ENCODE measurements at regions not wholly inside any gene's neighbourhood (a gene's known extent, or its start where the extent isn't known, plus 50 kb on each side); places are given as distances from the start of the nearest gene placed in this dataset.
"Not testable (repeated sequence)": the region's sequence is repeated elsewhere in the genome, so short reads cannot be mapped to it uniquely, and the experiment has no call there.

DNA sequence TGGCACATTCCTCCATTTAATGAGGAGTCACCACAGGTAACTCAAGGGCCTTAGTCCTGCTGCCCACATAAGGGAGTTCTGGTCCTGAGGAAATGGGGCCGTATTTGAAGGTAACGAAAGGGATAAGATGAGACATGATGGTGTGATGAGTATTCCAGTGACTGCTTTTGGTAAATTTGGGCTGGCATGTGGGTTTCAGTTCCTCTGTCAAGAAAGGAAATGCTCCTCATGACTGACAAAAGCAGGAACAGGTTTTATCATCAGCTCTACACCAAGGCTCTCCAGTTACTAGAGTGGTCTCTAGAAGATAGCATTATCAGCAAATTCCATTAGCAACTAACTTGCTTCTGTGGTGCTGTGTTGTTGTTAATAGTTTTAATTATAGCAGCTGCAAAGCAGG lies 161.8 kb upstream of the PTPN20 start:
- peak; percentile 47 for DNase-seq

DNA sequence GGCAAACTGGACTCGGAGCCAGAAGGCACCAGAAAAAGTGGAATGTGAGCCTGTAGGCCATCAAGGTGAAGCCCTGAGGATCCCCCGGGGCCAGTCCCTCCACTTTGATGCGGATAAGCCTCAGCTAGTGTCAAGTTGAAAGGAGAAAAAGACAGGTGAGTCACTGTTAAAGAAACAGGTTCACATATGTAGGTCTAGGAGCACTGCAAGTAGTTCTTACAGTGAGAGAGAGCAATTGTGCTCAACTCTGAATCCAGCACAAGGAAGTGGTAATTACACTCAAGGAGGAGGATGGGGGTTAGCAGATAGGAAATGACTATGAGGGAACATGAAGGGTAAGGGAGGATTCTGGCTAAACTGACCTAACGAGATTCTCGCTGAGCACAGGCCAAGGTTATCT lies 157.5 kb upstream of the PTPN20 start:
- DNase-seq, result not testable (repeated sequence)

DNA sequence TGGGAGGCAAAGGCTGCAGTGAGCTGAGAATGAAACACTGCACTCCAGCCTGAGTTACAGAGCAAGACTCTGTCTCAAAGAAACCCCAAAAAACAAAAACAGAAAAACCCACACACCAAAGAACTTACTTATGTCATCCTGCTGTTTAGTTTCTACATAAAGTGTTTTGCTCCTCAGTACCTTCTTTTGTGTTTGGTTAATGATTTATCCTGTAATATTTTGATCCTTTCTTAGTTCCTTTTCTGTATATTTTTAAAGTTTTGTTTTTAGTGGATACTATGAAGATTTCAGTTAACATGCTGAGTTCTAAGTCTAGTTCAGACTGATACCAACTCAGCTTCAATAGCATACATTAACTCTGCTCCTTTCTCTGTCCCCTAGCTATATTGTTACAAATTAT lies 149.8 kb upstream of the PTPN20 start:
- not testable (repeated sequence) for DNase-seq

DNA sequence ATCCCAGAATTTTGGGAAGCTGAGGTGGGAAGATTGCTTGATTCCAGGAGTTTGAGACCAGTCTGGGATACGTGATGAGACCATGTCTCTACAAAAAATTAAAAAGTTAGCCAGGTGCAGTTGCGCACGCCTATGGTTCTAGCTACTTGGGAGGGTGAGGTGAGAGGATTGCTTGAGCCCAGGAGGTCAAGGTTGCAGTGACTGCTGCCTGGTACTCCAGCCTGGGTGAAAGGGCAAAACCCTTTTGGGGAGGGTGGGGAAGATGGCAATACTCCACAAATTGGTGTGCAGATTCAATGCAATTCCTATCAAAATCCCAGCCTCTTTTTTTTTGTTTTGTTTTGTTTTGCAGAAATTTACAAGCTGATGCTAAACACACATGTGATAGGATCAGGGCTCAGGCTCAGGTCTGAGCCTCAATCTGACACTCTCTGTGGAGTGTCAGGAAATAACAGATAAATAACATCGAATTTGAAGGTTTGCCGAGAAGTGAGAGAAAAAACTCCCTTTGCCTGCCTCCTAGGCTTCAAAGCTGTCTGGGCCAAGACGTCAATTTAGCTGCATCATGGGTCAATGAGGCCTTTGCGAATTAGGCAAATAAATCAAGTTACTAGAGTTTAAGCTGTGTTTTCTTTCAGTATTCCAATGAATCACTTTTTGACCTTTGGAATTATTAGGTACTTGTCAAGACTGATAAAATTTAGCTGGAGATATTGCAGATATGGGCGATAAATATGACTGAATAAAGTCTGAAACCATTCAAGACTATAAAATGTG lies 142.5 kb upstream of the PTPN20 start:
- not testable (repeated sequence) for DNase-seq

DNA sequence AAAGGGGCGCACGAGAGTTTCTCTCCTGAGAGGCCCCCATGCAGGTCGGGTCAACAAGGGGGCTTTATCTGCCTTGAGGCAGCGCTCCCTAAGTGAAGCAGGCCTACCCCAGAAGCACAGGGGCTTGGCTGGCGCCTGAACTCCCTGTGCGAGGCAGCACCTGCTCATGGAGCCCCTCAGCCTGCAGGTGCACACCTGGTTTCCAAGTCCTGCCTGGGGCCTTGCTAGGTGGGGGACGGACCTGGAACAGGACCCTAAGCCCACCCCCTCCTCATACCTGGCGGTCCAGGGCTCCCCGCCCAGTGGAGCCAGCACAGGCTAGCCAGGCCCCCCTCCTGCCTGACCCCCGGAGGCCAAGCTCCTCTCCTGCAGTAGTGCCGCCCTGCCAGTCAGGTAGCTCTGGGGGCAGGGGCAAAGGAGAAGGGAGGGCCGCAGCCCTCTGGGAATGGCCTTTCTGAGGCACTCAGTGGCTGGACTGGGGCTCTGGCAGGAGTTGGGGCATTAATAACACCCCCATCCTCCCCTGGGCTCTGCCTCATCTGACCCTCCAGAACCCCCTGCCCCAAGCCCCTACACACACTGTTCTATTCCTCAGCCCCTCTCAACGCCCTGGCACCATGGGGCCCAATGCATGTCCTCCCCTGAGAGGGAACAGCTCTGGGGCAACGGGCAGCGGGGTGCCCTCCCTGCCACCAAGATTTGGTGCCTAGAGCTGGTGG lies 137.9 kb upstream of the PTPN20 start:
- DNase-seq, result not testable (repeated sequence)

DNA sequence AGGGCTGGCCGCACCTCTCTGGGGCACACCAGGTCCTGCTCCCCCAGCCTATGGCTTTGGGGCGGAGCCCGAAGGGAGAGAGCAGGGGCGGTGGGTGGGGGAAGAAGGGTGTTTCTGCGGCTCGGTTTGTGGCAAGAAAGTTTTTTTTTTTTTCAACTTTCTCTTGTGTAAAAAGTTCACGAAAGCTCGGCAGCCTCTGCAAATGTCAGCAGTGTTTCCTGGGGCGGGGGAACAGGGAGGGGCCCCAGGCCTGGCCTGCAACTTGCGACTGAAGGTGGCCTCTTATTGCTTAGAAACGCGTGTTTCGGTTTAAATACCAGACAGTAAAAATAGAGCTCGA lies 137.4 kb upstream of the PTPN20 start:
- DNase-seq, result not testable (repeated sequence)

DNA sequence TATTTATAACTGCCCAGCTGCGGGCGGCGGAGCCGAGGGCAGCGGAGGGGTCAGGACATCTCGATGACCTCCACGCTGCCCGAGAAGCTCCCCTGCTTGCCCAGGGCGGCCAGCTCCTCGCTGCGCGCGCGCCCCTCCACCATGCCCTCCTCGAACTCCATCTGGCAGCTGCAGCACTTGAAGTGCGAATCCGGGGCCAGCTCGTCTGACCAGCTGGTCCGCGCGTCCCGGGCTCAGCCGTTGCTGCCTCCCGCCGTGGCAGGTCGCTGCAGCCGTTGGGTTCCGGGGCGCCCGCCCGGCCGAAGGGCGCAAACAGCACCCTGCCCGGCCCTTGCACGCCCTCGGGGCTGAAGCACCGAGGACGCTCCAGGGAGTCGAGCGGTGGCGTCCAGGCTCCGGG lies 136.9 kb upstream of the PTPN20 start:
- not testable (repeated sequence) for DNase-seq

DNA sequence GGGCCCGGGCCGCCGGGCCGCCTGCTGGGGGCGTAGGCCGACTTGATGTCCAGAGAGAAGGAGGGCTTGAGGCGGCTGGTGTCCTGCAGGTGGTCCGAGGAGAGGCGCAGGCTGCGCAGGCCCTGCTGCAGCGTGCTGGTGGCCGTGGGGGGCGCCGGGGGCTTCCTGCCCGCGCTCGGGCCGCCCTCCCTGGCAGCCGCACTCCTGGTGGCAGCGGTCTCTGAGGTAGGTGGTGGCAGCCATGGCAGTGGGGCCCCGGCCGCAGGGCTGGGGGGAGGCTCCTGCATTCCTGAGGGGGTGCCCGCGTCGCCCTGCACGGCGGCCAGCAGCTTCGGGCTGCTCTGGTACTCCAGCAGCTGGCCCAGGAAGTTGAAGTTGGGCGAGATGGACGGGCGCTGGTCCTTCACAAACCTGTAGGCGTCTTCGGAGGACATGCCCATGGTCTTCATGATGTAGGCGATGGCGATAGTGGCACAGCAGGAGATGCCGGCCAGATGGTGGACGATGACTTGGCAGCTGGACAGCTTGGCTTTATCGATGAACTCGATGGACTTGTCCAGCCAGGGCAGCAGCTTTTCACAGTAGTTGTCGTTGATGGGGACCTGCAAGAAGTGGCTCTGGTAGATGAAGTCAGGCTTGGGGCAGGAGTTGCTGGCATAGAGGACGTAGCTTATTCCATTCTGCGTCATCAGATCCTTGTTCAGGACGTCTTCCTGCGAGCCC lies 136.1 kb upstream of the PTPN20 start:
- DNase-seq, result not testable (repeated sequence)

DNA sequence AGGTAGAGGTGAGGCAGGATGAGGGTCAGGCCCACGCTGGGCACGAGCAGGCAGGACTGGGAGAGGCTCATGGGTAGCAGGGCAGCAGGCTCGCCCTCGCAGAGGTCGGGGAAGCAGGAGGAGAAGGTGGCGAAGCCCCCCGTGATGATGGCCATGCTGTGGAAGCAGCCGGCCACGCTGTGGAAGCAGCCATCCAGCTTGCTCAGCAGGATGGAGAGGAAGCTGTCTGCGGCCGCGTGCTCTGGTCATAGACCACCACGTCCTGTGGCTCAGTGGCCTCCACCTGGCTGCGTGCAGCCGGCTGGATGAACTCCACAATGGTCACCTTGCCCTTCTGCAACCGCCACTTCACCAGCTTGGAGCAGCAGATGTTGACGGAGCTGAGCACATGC lies 135.6 kb upstream of the PTPN20 start:
- DNase-seq, result not testable (repeated sequence)

DNA sequence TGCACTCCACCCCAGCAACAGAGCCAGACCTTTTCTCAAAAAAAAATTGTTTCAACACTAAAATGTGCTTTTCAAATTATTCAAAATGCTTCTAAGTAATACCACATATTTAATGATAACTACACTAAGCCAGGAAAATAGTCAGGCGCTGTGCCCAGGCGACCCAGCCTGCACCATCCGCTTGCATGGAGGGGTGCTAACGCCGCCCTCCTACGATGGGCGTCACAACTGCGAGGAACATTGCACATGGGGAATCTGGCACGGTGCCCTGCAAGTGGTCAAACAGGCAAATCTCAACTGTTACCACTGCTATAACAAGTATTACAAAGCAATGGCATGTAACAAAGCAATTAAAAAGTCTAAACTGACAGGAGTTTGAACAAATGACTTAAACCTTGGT lies 131.7 kb upstream of the PTPN20 start:
- DNase-seq, result peak; percentile 14

DNA sequence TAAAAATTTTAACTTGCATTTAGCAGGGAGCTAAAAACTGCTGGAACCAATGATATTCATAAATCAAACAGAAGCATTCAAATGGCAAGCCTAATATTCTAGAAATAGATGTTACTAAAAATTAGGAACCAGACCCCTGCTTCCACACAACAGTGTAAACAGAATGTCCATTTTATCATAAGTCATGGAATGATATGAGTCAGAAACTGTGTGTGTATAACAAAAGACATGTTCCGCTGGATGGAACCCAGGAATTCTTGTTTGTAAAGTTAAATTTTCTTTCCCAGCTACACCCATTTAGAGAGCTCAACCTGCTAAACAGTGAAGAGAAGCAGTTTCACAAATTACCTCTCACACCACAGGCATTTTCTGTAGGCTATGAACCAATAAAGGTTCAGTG lies 131.1 kb upstream of the PTPN20 start:
- DNase-seq, result not testable (repeated sequence)

DNA sequence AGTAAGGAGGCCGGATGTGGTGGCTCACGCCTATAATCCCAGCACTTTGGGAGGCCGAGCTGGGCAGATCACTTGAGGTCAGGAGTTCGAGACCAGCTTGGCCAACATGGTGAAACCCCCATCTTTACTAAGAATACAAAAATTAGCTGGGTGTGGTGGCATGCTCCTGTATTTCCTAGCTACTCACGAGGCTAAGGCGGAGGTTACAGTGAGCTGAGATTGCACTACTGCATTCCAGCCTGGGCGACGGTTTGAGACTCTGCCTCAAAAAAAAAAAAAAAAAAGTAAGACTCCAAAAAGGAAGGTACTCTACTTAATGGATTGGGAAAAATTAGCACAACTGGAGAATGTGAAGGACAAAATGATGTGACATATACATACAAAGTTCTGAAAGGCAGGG lies 130.2 kb upstream of the PTPN20 start:
- DNase-seq, result not testable (repeated sequence)

DNA sequence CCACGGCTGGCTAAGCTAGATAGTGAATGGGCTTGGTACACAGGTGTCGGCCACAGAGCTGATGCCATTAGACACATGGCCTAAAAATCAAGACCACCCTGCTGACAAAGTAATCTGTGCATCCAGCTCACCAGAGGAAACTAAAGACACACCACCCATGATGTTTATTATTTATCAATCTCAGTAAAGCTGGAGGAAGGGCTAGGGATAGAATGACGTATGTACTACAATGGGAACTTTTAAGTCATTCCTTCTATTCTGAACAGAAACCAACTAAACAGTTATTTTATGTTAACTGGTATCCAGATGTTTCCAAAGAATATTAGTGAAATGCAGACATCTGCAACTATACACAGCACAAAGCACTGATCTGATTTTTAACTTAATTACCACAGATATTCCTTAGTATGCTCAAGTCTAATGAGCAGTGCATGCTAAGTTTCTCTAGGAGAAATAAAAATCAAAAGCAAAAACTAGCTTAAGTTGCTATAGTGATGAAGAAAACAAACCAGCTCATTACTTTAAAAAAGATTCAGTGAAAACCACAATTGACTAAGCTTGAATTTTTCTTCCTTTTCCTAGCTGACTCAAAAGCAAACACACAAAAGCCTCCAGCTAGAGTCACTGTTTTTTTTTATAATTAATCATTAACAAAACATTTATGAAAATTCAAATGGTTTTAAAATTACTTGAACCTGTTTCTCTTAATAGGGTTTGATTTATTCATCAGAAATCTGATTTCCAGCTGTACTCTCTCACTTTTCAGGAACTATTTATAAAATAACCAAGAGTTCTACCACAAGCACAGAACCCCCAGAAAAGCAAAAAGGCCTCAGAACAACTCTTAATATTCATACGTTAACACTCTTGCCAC lies 129.0 kb upstream of the PTPN20 start:
- DNase-seq, result not testable (repeated sequence)

DNA sequence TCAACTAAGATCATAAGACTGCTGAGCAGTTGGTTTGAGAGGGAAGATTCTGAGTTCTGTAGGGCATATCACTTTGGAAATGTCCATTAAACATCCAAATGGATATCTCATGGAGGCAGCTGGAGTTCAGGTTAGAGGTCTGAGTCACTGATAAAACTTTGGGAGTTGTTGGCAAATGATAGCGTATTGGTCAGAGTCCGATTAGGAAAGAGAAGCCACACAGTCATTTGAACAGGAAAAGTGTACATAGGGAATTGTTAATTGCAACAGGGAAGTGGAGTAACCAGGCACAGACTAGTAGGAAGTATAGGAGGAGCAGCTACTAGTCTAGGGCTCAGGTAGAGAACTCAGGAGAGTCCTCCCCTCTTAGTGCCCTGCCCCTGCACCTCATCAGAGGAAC lies 126.6 kb upstream of the PTPN20 start:
- peak; percentile 4 for DNase-seq

DNA sequence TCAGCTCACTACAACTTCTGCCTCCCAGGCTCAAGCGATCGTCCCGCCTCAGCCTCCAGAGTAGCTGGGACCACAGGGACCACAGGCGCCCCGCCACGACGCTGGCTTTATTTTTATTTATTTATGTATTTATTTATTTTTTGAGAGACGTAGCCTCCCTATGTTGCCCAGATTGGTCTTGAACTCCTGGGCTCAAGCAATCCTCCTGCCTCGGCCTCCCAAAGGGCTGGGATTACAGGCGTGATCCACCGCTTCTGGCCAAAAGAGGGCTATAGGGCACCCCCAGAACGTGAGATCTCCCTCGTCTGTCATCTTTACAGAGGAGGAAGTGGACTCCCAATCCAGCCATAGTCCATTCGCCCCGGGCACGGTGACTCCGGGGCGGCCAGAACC lies 125.1 kb upstream of the PTPN20 start:
- DNase-seq, result peak; percentile 2

DNA sequence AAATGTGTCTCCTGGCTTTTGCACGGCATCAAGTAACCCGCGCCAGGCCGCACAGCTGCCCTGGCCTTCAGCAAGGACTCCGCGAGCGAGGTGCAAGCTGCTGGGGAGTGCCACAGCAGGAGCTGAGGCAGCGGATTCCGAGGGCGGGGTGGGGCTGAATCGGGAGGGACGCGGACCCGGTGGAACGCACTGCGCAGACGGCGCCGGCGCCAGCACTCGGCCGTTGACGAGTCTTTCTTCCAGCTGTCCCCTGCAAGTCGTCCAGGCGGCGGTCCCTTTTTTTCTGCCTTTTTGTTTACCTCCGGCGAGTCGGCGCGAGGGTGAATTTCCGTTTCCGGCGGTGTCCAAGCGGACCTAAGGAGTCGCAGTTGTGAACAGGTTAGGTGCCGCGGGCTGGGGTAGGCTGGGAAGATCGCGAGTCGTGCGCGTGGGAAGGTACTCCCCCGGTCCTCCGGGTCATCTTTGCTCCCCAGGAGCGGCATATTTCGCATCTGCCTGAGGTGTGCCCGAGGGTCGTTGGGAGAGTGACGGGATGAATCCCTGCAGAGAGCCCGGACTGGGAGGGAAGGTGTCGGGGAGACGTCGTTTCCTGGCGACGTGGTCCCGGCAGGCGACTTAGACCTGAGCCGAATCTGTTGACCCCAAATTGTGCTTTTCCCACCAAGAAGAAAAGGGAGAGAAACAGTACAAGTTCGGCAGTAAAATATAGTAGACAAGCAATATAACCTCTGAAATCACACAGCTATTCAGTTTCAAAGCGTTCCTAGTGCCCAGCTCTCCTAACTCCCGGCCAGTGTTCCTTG lies 124.5 kb upstream of the PTPN20 start:
- DNase-seq, result peak; percentile 76

DNA sequence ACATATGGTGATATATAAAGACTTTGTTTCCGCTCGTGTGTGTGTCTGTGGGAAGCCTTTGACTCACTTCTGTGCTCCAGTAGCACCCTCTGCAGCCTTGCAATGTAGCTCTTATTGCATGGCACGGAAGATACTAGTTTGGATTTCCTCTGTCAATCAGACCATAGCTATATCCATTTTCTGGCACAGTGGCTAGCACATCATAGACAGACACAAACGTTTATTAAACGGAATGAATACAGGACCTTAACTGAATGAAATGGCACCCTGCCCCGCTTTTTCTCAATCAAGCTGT lies 124.0 kb upstream of the PTPN20 start:
- peak; percentile 45 for DNase-seq

DNA sequence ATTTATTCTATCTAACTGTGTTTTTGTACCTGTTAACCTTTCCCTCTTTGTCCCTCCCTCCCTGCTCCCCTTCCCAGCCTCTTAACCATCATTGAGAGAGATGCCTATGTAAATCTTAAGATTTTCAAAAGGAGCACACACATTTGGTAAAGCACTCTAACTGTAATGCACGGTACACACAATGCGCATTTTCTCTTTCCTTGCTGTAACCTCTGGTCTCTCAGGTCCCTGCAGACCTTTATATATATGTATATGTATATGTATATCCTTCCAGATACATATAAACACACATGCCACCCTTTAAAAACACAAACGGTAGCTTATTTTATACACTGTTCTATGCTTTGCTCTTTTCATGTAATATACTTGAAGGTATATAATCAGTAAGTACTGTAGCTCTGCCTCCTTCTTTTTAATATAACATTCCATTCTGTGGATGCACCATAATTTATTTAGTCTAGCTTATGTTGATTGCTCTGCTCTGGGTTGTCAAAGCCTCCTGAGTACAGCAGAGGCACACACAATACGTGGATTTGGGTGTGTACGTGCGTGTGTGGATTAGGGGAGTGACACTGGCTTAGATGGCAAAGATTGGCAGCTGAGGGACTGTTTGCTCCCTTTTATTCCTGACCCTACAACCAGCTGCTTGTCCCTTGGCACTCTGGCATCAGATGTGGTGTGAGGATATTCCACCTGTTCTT lies 118.4 kb upstream of the PTPN20 start:
- not testable (repeated sequence) for DNase-seq

DNA sequence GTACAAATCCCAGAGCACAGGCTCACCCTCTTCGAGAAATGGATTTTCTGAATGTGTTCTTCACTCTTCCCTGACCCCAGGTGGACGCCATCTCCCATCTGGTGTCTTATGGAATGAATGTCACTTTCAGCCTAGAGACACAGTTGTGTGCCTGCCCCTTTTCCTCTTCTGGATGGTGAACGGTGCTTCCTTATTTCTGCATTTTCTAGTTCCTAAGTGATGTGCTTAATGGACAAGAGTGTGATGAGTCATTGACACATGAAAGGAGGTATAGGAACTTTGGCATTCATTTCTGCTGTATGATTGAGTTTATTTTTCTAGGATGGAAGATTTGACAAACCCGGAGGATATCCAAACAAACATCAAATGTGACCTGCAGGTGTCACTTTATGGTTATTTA lies 114.9 kb upstream of the PTPN20 start:
- DNase-seq, result not testable (repeated sequence)

DNA sequence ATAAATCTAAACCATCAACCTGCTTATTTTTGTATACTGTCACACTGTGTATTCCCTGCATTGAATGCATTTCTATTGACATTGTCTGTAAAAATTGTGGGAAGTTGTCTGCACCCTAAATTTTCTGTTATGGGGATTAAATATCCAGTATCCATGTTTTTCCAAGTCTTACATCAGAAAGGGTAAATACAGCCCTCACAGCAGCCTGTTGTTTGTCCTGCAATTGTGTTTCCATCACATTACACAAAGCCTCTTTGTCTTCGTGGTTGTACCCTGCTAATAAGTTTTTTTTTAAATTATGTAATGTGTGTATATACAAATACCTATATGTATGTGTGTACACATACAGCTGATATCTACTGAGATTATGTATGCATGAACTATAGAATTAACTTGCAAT lies 109.2 kb upstream of the PTPN20 start:
- not testable (repeated sequence) for DNase-seq

DNA sequence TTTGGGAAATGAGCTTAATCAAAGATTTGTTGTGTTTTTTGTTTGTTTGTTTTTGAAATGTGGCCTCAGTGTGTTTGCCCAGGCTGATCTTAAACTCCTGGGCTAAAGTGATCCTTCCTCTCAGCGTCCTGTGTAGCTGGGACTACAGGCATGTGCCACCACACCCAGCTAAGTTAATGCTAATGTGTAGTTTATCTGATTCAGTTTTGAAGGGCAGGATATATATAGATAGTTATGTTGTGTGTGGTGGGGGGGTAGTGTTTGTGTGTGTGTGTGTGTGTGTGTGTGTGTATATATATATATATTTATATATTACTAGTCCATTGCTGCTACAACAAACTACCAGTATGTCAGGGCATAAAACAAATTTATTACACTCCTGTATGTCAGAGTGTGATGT lies 108.1 kb upstream of the PTPN20 start:
- DNase-seq, result peak; percentile 37

DNA sequence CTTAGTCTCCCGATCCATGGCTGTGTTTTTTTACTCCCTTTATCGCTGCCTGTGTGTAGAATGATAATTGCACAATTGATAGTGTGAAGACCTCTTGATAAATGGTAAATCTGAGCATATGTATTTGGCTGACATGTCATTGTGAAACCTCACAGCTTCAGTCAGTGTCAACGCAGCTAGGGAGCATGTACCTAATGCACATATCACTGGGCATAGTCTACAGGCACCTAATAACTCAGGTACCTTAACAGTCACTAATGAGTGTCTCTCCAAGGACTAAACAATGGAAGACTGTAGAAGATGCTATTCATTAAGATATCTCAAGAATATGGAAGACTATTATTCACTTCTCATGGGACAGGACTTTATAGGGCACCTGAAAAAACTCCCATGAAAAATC lies 101.0 kb upstream of the PTPN20 start:
- not testable (repeated sequence) for DNase-seq
